ENCODE measurements at regions not wholly inside any gene's neighbourhood (a gene's known extent, or its start where the extent isn't known, plus 50 kb on each side); places are given as distances from the start of the nearest gene placed in this dataset.

DNA sequence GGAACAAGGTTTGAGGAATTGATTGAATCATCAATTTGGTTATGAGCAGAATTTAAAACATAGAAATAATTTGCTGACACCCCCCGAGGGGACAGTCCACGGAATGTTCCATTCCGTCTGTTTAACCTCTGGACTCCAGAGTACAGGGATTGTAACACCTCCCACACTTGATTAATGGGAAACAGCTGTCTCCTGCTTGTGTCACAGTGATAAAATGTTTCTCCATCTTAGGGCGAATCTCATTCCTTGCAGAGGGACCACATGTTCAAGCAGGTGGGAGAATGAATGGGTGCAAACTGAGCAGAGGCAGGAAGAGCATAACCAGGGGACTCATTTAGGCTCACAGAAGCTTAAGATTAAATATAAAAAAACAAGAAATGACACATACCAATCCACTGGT is 249.5 kb upstream of the RBFOX1 start:
- no peak overlapping the region for H3K4me3 ChIP-seq (ENCODE audit: low read depth, low read length)
- no peak for TF ChIP-seq CTCF (IDR thresholded peaks at IDR 0.05; ENCODE audit: insufficient read depth, low read depth, low read length)
- DNase-seq (ENCODE audit: low read depth) = no peak

GRCh38 chr16:7077636-7078035 is 255.0 kb upstream of the RBFOX1 start:
- no peak for TF ChIP-seq CTCF (IDR thresholded peaks at IDR 0.05; ENCODE audit: insufficient read depth, low read depth, low read length)
- H3K4me3 ChIP-seq (ENCODE audit: low read depth, low read length) = no peak overlapping the region
- DNase-seq (ENCODE audit: low read depth) = no peak

- H3K4me3 ChIP-seq (ENCODE audit: low read depth, low read length) = no peak overlapping the region
- no peak for TF ChIP-seq CTCF (IDR thresholded peaks at IDR 0.05; ENCODE audit: insufficient read depth, low read depth, low read length)
- no peak for DNase-seq (ENCODE audit: low read depth)
Measured at GRCh38 chr16:7074715-7075114, 257.9 kb upstream of the RBFOX1 start.

GRCh38 chr16:7057458-7057857 is 275.2 kb upstream of the RBFOX1 start:
- TF ChIP-seq CTCF (IDR thresholded peaks at IDR 0.05; ENCODE audit: insufficient read depth, low read depth, low read length) = no peak
- H3K4me3 ChIP-seq (ENCODE audit: low read depth, low read length) = no peak overlapping the region

GRCh38 chr16:7055443-7055842 is 277.2 kb upstream of the RBFOX1 start:
- DNase-seq (ENCODE audit: low read depth) = no peak
- TF ChIP-seq CTCF (IDR thresholded peaks at IDR 0.05; ENCODE audit: insufficient read depth, low read depth, low read length) = no peak
- no peak overlapping the region for H3K4me3 ChIP-seq (ENCODE audit: low read depth, low read length)

More at GRCh38 chr16:7057458-7057857, 275.2 kb upstream of the RBFOX1 start:
- no peak for DNase-seq (ENCODE audit: low read depth)

- DNase-seq (ENCODE audit: low read depth) = no peak
- TF ChIP-seq CTCF (IDR thresholded peaks at IDR 0.05; ENCODE audit: insufficient read depth, low read depth, low read length) = no peak
- no peak overlapping the region for H3K4me3 ChIP-seq (ENCODE audit: low read depth, low read length)
Measured at GRCh38 chr16:7051591-7052349, 280.9 kb upstream of the RBFOX1 start.

DNA sequence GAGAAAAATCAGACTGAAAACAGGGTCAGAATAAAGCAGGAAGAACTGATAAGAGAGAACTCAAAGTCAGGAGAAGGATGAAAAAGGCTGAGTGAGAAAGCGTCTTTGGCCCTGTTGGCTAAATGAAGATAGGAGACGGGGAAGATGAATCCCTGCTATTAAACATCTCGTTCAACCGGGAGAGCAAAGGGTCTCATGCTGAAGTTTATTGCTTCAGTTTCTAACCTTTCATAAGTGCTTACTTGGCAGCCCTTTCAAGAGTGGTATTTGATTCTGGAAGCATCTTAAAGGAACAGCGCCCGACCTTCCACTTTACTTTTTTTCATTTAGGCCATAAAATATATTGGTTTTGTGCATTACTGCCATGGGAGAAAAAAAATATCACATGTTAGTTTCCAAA is 288.3 kb upstream of the RBFOX1 start:
- TF ChIP-seq CTCF (IDR thresholded peaks at IDR 0.05; ENCODE audit: insufficient read depth, low read depth, low read length) = no peak
- no peak for DNase-seq (ENCODE audit: low read depth)
- H3K4me3 ChIP-seq (ENCODE audit: low read depth, low read length) = no peak overlapping the region

Data from fibroblast of villous mesenchyme (primary cell).